AG09319 (cell line): ENCODE measurements at regions not wholly inside any gene's neighbourhood (a gene's known extent, or its start where the extent isn't known, plus 50 kb on each side); places are given as distances from the start of the nearest gene placed in this dataset.
"Not testable (repeated sequence)": the region's sequence is repeated elsewhere in the genome, so short reads cannot be mapped to it uniquely, and the experiment has no call there.

ENCODE experiments used
- DNase-seq: peaks from one replicate; pipeline ENCODE4 v3.0.0-alpha.2; 2010; ENCODE audit warnings: low read depth; ENCODE audit errors: extremely low read depth
- CTCF ChIP-seq: IDR thresholded peaks from 2 replicates; pipeline ENCODE4 v1.5.1; 2011; ENCODE audit warnings: low read depth, mild to moderate bottlenecking, inconsistent platforms, low read length, moderate library complexity

GRCh38 chr20:48035961-48036731 is 250.9 kb upstream of the SULF2 start:
- no peak for TF ChIP-seq CTCF

GRCh38 chr20:48034751-48035150 is 249.5 kb upstream of the SULF2 start:
- no peak for TF ChIP-seq CTCF
- DNase-seq = no peak

More at GRCh38 chr20:48035961-48036731, 250.9 kb upstream of the SULF2 start:
- no peak for DNase-seq

GRCh38 chr20:48033005-48033404 is 247.7 kb upstream of the SULF2 start:
- DNase-seq = not testable (repeated sequence)

- TF ChIP-seq CTCF = no peak
- no peak for DNase-seq
Measured at GRCh38 chr20:48031122-48031521, 245.8 kb upstream of the SULF2 start.

GRCh38 chr20:48026981-48027592 is 241.8 kb upstream of the SULF2 start:
- no peak for DNase-seq
- no peak for TF ChIP-seq CTCF

GRCh38 chr20:48025661-48026060 is 240.4 kb upstream of the SULF2 start:
- no peak for DNase-seq
- no peak for TF ChIP-seq CTCF

GRCh38 chr20:48025051-48025515 is 239.8 kb upstream of the SULF2 start:
- peak; percentile 80 for DNase-seq
- TF ChIP-seq CTCF = no peak; the same call in 1 of the 2 replicates
